Right atrium auricular region (tissue), 2 donors: ENCODE measurements at regions not wholly inside any gene's neighbourhood (a gene's known extent, or its start where the extent isn't known, plus 50 kb on each side); places are given as distances from the start of the nearest gene placed in this dataset.
"Not testable (repeated sequence)": the region's sequence is repeated elsewhere in the genome, so short reads cannot be mapped to it uniquely, and the experiment has no call there.

ENCODE experiments used
- DNase-seq: peaks from one replicate; pipeline ENCODE4 v3.0.0-alpha.2; 2019; ENCODE audit warnings: low spot score
- H3K27ac ChIP-seq, 2 donors: fragments of 200-600 bp; sonication (generic); 1 replicate in 1 of 2; 2 replicates in 1 of 2; pipeline ENCODE4 v1.5.1; 2016 to 2019
- H3K27me3 ChIP-seq, 2 donors: fragments of 200-600 bp; sonication (generic); one replicate each; pipeline versions ENCODE4 v1.5.1 to v1.6.0; 2017 to 2019
- H3K36me3 ChIP-seq: fragments of 200-600 bp; sonication (generic); one replicate; pipeline ENCODE4 v1.5.1; 2016
- H3K4me1 ChIP-seq, 2 donors: fragments of 200-600 bp; sonication (generic); one replicate each; pipeline versions ENCODE4 v1.5.1 to v1.6.0; 2017 to 2019
- H3K4me3 ChIP-seq, 2 donors: fragments of 200-600 bp; sonication (generic); 1 replicate in 1 of 2; 2 replicates in 1 of 2; pipeline ENCODE4 v1.5.1; 2017 to 2019; ENCODE audit warnings: mild to moderate bottlenecking in 1 of 2, moderate library complexity in 1 of 2
- H3K9me3 ChIP-seq, 2 donors: fragments of 200-600 bp; sonication (generic); one replicate each; pipeline ENCODE4 v1.5.1; 2019
- CTCF ChIP-seq, 2 donors: fragments of 200-600 bp; sonication (generic); IDR thresholded peaks; one replicate each; pipeline ENCODE4 v1.5.1; 2019; ENCODE audit warnings: antibody characterized with exemption in 2 of 2

GRCh38 chr1:125119024-125119441, 3934.3 kb downstream of the SRGAP2C start:
- DNase-seq = no peak
- Histone ChIP-seq H3K27ac (no peak overlapping the region), H3K9me3 (no peaks in the 10 kb centered on the region), H3K4me3 (no peak overlapping the region), H3K27me3 (no peaks in the 10 kb centered on the region), H3K4me1 (no peaks in the 10 kb centered on the region), H3K36me3 (no peaks in the 10 kb centered on the region)
- TF ChIP-seq CTCF (IDR thresholded peaks at IDR 0.05) = no peak

GRCh38 chr1:125119566-125120205, 3934.9 kb downstream of the SRGAP2C start:
- DNase-seq, H3K4me1 ChIP-seq, H3K4me3 ChIP-seq, H3K27ac ChIP-seq, H3K27me3 ChIP-seq, H3K9me3 ChIP-seq, H3K36me3 ChIP-seq: not testable (repeated sequence)

- not testable (repeated sequence) for H3K9me3 ChIP-seq, H3K27me3 ChIP-seq, H3K36me3 ChIP-seq, H3K27ac ChIP-seq, H3K4me1 ChIP-seq, H3K4me3 ChIP-seq, DNase-seq
These were observed 3937.8 kb downstream of the SRGAP2C start for GRCh38 chr1:125122579-125122978.
